NCI-H1092 (cell line): ENCODE measurements at regions not wholly inside any gene's neighbourhood (a gene's known extent, or its start where the extent isn't known, plus 50 kb on each side); places are given as distances from the start of the nearest gene placed in this dataset.
"Not testable (repeated sequence)": the region's sequence is repeated elsewhere in the genome, so short reads cannot be mapped to it uniquely, and the experiment has no call there.

Experiments used
- DNase-seq: peaks from one replicate; lab custom pipeline; 2025; lab: John Stamatoyannopoulos, UW

GRCh38 chr18:59038295-59039039 is 101.2 kb upstream of the SEC11C start:
- DNase-seq: no peak

GRCh38 chr18:59039040-59039320 is 100.7 kb upstream of the SEC11C start:
- DNase-seq: not testable (repeated sequence)

GRCh38 chr18:59039449-59039848 is 100.2 kb upstream of the SEC11C start:
- DNase-seq: no peak

- no peak for DNase-seq
These were observed 98.9 kb upstream of the SEC11C start for GRCh38 chr18:59040770-59041148.

GRCh38 chr18:59041296-59041695 is 98.4 kb upstream of the SEC11C start:
- no peak for DNase-seq

- DNase-seq: no peak
These were observed 97.6 kb upstream of the SEC11C start for GRCh38 chr18:59041819-59042815.

- DNase-seq: no peak
These were observed 94.8 kb upstream of the SEC11C start for GRCh38 chr18:59044855-59045254.

GRCh38 chr18:59047321-59048047 is 92.2 kb upstream of the SEC11C start:
- no peak for DNase-seq

- DNase-seq: no peak
These were observed 91.7 kb upstream of the SEC11C start for GRCh38 chr18:59048048-59048363.

- DNase-seq: no peak
These were observed 91.3 kb upstream of the SEC11C start for GRCh38 chr18:59048378-59048777.

- no peak for DNase-seq
These were observed 89.7 kb upstream of the SEC11C start for GRCh38 chr18:59049721-59050660.

- DNase-seq: no peak
These were observed 89.0 kb upstream of the SEC11C start for GRCh38 chr18:59050661-59051057.

GRCh38 chr18:59051470-59052165 is 88.1 kb upstream of the SEC11C start:
- no peak for DNase-seq

GRCh38 chr18:59052965-59053820 is 86.5 kb upstream of the SEC11C start:
- no peak for DNase-seq

GRCh38 chr18:59054496-59055287 is 85.0 kb upstream of the SEC11C start:
- DNase-seq: no peak

- no peak for DNase-seq
These were observed 84.2 kb upstream of the SEC11C start for GRCh38 chr18:59055345-59056032.

GRCh38 chr18:59056706-59057492 is 82.8 kb upstream of the SEC11C start:
- DNase-seq: peak; percentile 70

- no peak for DNase-seq
These were observed 82.2 kb upstream of the SEC11C start for GRCh38 chr18:59057493-59057795.
